KG1 (cell line): ENCODE measurements at regions not wholly inside any gene's neighbourhood (a gene's known extent, or its start where the extent isn't known, plus 50 kb on each side); places are given as distances from the start of the nearest gene placed in this dataset.
A peak's percentile ranks its signal among the peaks of the same experiment; 100 is the strongest.
"Not testable (repeated sequence)": the region's sequence is repeated elsewhere in the genome, so short reads cannot be mapped to it uniquely, and the experiment has no call there.

Experiments used
- DNase-seq: peaks from one replicate; lab custom pipeline; 2025; lab: John Stamatoyannopoulos, UW

GRCh38 chr17:30638968-30639367, 161.8 kb downstream of the GOSR1 start:
- DNase-seq, result not testable (repeated sequence)

DNA sequence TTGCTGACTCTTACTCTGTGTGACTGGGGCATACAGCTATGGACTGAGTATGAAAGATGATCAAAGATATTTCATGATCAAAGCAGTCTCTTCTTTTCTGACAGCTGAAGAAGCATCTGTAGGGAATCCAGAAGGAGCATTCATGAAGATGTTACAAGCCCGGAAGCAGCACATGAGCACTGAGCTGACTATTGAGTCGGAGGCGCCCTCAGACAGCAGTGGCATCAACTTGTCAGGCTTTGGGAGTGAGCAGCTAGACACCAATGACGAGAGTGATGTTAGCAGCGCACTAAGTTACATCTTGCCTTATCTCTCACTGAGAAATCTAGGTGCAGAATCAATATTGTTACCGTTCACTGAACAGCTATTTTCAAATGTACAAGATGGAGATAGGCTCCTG, 154.4 kb downstream of the GOSR1 start:
- not testable (repeated sequence) for DNase-seq

DNA sequence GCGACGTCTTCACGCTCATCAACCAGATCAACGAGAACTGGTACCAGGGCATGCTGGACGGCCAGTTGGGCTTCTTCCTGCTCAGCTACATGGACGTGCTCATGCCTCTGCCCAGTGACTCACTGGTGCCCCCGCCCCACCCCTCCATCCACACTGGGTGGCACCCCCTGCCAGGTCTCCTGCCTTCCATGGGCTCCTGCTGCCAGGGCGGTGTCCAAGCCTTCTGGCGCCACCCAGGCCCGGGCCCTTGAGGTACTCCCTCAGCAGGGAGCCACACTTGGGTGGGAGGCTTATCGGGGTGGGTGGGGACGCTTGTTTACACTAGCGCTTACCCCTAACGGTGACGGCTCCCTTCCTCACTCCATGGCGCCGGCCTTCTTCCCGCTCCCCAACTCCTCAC, 148.2 kb downstream of the GOSR1 start:
- not testable (repeated sequence) for DNase-seq

GRCh38 chr17:30624180-30624579, 147.0 kb downstream of the GOSR1 start:
- not testable (repeated sequence) for DNase-seq

DNA sequence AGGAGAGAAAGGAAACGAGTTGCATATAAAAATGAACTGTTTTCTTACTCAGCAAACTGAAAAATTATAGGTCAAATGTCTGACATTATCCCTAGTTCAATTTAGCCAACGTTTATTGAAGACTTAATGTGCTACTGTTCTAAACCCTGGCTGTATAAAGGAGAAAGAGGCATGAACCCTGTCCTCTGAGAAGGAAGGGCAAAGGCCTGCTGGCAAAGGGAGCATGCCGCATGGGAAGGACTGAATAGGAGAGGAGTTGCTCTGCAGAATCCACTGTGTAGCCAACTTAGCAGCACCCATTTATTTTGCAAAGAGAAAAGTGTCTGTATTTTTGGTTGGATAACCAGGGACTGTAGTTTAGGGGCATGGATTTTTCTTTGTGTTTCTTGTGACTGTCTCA, 132.5 kb downstream of the GOSR1 start:
- not testable (repeated sequence) for DNase-seq

DNA sequence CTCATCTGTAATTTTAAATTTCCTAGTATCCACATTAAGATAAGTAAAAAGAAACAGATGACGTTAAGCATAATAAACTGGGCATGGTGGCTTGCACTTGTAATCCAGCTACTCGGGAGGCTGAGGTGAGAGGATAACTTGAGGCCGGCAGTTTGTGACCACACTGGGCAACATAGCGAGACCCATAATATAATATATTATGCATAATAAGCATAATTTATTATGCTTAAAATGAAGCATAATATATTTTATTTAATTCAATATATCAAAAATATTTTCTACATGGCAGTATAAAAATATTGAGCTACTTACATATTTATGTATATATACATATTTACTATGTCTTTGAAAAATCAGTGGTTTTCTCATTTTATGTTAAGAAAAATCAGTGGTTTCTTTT, 128.3 kb downstream of the GOSR1 start:
- no peak for DNase-seq

GRCh38 chr17:30605027-30605426, 127.8 kb downstream of the GOSR1 start:
- no peak for DNase-seq

DNA sequence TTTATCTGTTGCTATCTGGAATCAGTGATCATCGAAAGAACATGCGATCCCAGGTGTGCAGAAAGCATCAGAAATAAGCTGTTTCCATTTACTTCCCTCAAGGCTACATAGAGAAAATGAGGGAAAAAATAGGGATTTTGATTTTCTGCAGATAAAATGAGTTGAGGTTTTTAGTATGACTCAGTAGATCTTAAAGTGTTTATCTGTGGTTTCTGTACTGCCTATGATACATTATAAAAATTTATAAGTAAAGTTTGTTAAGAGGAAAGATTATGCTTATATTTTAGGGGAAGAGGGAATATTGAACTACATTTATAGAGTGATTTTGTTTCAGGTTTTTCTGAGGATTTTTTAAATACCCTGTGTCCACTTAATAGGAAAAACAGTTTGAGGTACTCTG, 125.2 kb downstream of the GOSR1 start:
- DNase-seq, result not testable (repeated sequence)

DNA sequence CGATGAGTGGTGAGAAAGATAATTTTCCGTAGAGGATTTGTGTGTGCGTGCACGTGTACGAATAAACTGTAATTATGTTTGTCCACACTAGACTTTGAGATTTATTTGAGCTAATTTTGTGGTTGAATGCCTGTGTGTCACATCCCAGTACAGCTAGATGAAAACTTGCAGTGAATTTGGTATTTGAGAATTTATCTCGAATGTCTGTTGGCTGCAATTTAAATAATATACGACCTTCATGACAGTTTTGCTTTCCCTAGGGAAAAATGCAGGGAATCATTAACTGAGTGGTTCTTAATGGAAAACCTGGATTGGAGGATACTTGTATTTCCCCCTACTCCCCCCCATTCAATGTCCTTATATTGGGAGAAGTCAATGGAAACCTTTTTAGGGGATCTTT, 124.8 kb downstream of the GOSR1 start:
- DNase-seq, result not testable (repeated sequence)

DNA sequence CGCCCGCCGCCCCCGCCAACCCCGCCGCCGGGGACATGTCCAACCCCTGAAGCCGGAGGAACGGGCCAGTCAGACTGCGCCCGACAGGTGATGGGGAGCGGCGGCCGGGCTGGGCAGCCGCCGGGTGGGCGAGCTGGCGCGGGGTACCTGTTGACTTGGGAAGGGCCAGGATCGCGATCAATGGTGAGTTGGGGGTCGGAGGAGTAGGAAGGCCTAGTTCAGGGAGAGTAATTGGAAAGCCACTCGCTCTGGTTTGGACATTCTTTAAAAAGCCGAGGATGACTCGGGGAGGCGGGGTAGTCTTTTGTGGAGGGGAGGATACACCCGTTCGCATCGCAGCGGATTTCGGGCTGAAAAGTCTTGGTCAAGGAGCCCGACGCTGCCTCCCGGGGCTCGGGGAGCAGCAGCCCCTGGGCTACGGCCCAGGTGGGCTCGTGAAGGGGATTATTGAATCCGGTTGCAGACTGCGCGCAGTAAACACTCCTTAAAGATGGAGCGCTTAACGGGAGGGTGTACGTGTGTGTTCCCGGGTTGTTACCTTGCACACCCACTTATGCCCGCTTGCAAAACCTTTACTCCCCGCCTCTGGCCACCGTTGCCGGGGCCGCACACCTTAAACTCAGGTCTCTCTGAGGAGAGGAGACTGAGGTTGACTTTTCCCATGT, 123.8 kb downstream of the GOSR1 start:
- peak; percentile 55 for DNase-seq

DNA sequence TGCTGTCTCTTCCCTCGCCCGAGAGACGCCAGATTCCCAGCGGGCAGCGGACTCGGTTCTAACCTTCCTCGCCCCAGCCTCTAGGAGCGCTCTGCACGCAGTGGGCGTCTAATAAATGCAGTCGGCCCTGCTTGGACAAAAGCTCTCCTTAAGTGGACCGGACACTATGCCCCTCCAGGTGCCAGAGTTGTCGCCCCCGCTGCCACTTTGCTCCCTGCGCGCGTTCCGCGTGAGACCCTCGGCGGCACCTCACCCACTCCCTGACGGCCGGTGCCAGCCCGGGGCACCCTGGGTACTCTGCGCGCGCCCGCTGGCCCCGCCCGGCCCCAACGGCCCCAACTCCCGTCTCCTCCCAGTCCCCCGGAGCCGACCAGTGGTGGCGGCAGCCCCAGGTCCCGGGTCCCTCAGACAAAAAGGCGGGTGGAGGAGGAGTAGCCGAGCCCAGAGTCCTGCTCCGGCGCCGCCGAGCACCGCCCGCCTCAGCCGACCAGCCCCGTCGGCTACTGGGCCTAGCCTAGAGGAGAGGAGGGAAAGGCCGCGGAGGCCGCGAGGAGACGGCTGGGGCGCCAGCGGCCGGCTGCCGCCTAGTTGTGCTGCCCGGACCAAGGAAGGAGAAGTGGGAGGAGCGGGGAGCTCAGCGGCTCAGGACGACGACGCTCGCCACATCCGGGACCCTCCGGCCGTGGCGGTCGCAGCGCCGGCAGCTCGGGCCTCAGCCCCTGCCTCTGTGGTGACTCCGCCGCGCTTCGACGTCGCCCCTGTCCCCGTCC, 123.0 kb downstream of the GOSR1 start:
- DNase-seq, result peak; percentile 92

DNA sequence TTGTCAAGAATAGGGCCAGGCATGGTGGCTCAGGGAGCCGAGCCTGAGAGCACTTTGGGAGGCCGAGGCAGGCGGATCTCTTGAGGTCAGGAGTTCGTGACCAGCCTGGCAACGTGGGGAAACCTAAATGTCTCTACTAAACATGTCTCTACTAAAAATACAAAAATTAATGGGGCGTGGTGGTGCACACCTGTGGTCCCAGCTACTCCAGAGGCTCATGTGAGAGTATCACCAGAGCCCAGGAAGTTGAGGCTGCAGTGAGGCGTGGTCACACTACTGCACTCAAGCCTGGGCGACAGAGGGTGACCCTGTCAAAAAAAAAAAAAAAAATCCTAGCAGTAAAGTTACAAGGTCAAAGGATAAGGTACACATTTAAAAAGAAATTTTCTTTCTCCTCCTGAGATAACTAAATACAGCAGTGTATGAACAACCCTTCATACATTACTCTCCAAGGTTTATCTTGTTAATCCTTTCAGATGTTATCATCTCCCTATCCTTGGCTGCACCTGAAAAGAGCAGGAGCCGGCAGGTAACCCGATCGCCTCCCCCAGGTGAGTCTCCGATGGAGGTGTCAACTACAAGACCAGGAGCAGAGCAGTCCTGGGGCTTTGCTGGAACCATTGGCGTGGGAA, 122.3 kb downstream of the GOSR1 start:
- no peak for DNase-seq

- DNase-seq, result no peak
Measured at GRCh38 chr17:30597776-30598288, 120.6 kb downstream of the GOSR1 start.

DNA sequence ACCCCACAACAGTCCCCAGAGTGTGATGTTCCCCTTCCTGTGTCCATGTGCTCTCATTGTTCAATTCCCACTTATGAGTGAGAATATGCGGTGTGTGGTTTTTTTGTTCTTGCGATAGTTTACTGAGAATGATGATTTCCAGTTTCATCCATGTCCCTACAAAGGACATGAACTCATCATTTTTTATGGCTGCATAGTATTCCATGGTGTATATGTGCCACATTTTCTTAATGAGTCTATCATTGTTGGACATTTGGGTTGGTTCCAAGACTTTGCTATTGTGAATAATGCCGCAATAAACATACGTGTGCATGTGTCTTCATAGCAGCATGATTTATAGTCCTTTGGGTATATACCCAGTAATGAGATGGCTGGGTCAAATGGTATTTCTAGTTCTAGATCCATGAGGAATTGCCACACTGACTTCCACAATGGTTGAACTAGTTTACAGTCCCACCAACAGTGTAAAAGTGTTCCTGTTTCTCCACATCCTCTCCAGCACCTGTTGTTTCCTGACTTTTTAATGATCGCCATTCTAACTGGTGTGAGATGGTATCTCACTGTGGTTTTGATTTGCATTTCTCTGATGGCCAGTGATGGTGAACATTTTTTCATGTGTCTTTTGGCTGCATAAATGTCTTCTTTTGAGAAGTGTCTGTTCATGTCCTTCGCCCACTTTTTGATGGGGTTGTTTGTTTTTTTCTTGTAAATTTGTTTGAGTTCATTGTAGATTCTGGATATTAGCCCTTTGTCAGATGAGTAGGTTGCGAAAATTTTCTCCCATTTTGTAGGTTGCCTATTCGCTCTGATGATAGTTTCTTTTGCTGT, 120.0 kb downstream of the GOSR1 start:
- DNase-seq, result not testable (repeated sequence)

DNA sequence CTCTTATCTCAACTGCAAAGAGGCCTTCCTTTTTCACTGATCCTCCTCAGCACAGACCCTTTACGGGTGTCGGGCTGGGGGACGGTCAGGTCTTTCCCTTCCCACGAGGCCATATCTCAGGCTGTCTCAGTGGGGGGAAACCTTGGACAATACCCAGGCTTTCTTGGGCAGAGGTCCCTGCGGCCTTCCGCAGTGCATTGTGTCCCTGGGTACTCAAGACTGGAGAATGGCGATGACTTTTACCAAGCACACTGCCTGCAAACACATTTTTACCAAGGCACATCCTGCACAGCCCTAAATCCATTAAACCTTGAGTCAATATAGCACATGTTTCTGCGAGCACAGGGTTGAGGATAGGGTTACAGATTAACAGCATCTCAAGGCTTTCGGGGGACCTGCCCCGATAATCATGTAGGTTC, 117.8 kb downstream of the GOSR1 start:
- not testable (repeated sequence) for DNase-seq

DNA sequence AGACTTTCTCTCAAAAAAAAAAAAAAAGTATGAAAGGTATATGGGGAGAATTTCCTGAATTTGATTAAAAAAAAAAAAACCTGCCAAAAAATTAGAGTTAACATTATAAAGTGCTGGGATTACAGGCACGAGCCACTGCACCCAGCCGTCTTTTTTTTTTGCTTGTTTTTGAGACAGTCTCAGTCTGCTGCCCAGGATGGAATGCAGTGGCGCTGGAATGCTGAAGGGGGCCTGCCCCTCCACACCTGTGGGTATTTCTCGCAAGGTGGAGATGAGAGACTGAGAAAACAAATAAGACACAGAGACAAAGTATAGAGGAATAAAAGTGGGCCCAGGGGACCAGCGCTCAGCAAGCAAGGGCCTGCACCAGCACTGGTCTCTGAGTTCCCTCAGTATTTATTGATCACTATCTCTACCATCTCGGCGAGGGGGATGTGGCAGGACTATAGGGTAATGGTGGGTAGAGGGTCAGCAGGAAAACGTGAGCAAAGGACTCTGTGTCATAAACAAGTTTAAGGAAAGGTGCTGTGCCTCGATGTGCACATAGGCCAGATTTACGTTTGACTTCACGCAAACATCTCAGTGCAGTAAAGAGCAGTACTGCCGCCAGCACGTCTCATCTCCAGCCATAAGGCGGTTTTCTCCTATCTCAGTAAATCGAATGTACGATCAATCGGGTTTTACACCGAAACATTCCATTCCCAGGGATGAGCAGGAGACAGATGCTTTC, 117.2 kb downstream of the GOSR1 start:
- DNase-seq, result no peak

GRCh38 chr17:30590081-30590733, 113.0 kb downstream of the GOSR1 start:
- no peak for DNase-seq

DNA sequence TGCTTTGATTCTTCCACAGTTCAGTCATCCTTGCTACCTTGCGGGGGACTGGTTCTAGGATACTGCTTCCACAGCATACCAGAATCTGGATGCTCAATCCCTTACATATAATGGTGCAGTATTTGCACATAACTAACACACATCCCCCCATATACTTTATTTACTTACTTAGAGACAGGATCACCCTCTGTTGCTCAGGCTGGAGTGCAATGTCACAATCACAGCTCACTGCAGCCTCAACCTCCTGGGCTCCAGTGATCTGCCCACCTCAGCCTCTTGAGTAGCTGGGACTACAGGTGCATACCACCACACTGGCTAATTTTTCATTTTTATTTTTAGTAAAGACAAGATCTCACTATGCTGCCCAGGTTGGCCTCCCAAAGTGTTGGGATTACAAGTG, 112.2 kb downstream of the GOSR1 start:
- DNase-seq, result no peak

DNA sequence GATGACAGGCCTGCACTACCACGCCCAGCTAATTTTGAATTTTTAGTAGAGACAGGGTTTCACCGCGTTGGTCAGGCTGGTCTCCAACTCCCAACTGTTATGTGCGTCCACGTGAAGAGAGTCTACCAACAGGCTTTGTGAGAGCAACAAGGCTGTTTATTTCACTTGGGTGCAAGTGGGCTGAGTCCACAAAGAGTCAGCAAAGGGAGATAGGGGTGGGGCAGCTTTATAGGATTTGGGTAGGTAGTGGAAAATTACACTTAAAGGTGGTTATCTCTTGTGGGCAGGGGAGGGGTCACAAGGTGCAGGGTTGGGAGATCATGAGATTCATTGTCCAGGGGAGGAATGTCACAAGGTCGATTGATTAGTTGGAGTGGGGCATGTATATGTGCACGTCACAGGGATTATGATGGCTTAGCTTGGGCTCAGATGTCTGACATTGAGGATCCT, 111.6 kb downstream of the GOSR1 start:
- DNase-seq, result no peak

DNA sequence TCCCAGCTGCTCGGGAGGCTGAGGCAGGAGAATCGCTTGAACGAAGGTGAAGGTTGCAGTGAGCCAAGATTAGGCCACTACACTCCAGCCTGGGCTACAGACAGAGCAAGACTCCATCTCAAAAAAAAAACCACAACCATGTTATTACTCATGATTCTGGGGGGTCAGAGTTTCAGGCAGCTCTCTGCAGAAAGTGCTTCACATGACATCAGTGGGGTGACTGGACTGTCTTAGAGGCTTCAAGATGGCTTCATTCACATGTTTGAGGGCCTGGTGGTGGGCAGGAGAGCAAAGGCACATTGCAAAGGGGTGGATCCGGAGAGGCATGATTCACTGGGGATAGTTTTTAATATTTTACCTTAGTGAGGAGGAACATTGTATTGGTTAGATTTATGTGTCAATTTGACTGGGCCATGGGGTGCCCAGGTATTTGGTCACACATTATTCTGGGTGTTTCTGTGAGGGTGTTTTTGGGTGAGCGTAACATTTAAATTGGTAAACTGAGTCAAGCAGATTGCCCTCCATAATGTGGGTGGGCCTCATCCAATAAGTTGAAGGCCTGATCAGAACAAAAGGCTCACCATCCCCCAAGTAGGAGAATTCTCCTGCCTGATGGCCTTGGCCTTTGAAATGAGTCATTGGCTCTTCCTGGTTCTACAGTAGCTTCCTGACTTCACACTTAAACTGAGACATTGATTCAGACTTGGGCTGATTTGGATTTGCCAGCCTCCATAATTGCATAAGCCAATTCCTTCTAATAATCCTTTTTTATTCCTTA, 109.8 kb downstream of the GOSR1 start:
- no peak for DNase-seq
